ENCODE measurements at regions not wholly inside any gene's neighbourhood (a gene's known extent, or its start where the extent isn't known, plus 50 kb on each side); places are given as distances from the start of the nearest gene placed in this dataset.

GRCh38 chr13:106879806-106880205 is 311.9 kb upstream of the ARGLU1 start (continued):
- no peak for TF ChIP-seq RXRA (IDR thresholded peaks at IDR 0.05; ENCODE audit: borderline replicate concordance, low read depth)

- no peak for DNase-seq
- Histone ChIP-seq H3K4me2 (no peak overlapping the region), H3K79me2 (ENCODE audit: insufficient read depth) (no peaks in the 10 kb centered on the region), H3K27me3 (ENCODE audit: insufficient read depth) (no peaks in the 10 kb centered on the region), H3K4me1 (ENCODE audit: control insufficient read depth in 1 of 2, insufficient read depth in 2 of 2, low read depth in 1 of 2, low read length in 1 of 2) (no peaks in the 10 kb centered on the region), H3K9me2 (no peaks in the 10 kb centered on the region), H3K4me3 (ENCODE audit: low read depth in 2 of 2, low read length in 1 of 2) (no peak overlapping the region), H3K36me3 (replicated peaks in 1 of 2; ENCODE audit: control insufficient read depth in 1 of 2, insufficient read depth in 2 of 2, low read length in 1 of 2) (no peaks in the 10 kb centered on the region), H3K9ac (no peak overlapping the region), H3K27ac (ENCODE audit: low read depth in 2 of 2, low read length in 1 of 2) (no peak overlapping the region), H2AFZ (ENCODE audit: low read depth) (no peak overlapping the region), H3F3A (replicated peaks; ENCODE audit: insufficient read depth) (no peaks in the 10 kb centered on the region), H3K9me3 (no peaks in the 10 kb centered on the region), H4K20me1 (ENCODE audit: insufficient read depth) (no peaks in the 10 kb centered on the region)
- 32% methylated on average over 2 of the region's 2 CpGs for WGBS (ENCODE audit: low lambda C conversion rate)
- ChIA-PET CTCF (no interaction called here), POLR2A (no interaction called here)
- TF ChIP-seq MEF2A (IDR thresholded peaks at IDR 0.05; ENCODE audit: borderline replicate concordance, low read depth) (no peak), USF2 (IDR thresholded peaks at IDR 0.05; ENCODE audit: borderline replicate concordance, low read depth, low read length) (no peak), USF1 (IDR thresholded peaks at IDR 0.05; ENCODE audit: borderline replicate concordance, low read depth) (no peak), MXI1 (IDR thresholded peaks at IDR 0.05; ENCODE audit: low read depth, low read length) (no peak), GATA2 (CRISPR knock-in tag; IDR thresholded peaks at IDR 0.05) (no peak), POLR2AphosphoS5 (IDR thresholded peaks at IDR 0.05; ENCODE audit: low read depth, low read length) (no peak), EZH2phosphoT487 (IDR thresholded peaks at IDR 0.05; ENCODE audit: borderline replicate concordance, low read depth) (no peak), EP300 (IDR thresholded peaks at IDR 0.05; ENCODE audit: borderline replicate concordance in 1 of 2, low read depth in 1 of 2, low read length in 1 of 2) (no peak), TCF12 (IDR thresholded peaks at IDR 0.05) (no peak), FOSL2 (IDR thresholded peaks at IDR 0.05; ENCODE audit: borderline replicate concordance, low read depth) (no peak), ELF1 (IDR thresholded peaks at IDR 0.05) (no peak), RFX5 (IDR thresholded peaks at IDR 0.05; ENCODE audit: low read length) (no peak), TAF1 (IDR thresholded peaks at IDR 0.05; ENCODE audit: borderline replicate concordance, low read depth, low read length) (no peak), RXRA (IDR thresholded peaks at IDR 0.05; ENCODE audit: borderline replicate concordance, low read depth) (no peak), NFIC (IDR thresholded peaks at IDR 0.05; ENCODE audit: borderline replicate concordance) (no peak), PBX3 (IDR thresholded peaks at IDR 0.05) (no peak), MAX (IDR thresholded peaks at IDR 0.05; ENCODE audit: low read depth) (no peak), RAD21 (IDR thresholded peaks at IDR 0.05; ENCODE audit: low read length) (no peak)
Measured at GRCh38 chr13:106874323-106874722, 306.4 kb upstream of the ARGLU1 start.
